Skeletal muscle cell (primary cell): ENCODE measurements at regions not wholly inside any gene's neighbourhood (a gene's known extent, or its start where the extent isn't known, plus 50 kb on each side); places are given as distances from the start of the nearest gene placed in this dataset.

Source experiments
- DNase-seq: peaks from one replicate; pipeline ENCODE4 v3.0.0-alpha.2; 2010; ENCODE audit warnings: low read depth
- H3K4me3 ChIP-seq: 2 replicates; pipeline ENCODE4 v1.5.1; 2011; ENCODE audit warnings: low read depth, mild to moderate bottlenecking, control low read depth, low read length, moderate library complexity

DNA sequence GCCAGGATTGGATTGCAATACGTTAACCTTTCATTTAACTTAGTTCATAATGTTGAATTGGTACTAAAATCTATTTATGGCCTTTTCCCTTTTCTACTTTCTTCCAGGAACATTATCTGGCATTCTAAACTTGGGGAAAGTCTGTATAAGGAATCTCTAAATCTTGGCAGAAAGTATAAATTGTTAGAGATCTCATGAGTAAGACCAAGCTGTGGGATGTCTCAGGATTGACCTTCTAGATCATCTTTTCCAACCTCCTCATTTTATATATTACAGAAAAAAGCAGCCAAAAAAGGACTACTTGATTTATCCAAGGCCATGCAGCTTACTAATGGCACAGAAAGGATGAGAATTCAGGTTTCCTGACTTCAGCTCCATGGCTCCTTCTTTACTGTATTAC, 598.3 kb downstream of the INHBA start:
- peak; percentile 46 for DNase-seq
- no peak overlapping the region for H3K4me3 ChIP-seq

DNA sequence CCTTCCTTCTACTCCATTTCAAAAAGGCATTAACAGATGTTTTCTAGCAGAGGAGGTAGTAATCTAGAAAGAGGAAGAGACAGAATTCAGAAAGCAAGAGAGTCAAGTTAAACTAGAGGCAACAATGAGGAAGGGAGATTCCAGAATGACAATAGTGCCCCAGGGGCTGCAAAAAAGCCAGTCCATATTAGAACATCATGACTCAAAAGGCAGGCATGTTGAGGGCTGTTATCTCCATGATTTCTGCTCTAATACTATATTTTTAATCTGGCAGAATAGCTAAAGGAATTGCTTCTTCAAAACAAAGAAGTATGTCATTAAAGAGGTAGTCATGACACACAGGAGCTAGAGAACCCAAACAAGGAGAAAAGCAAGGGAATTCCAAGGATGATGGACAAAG, 599.6 kb downstream of the INHBA start:
- no peak overlapping the region for H3K4me3 ChIP-seq
- DNase-seq: no peak

DNA sequence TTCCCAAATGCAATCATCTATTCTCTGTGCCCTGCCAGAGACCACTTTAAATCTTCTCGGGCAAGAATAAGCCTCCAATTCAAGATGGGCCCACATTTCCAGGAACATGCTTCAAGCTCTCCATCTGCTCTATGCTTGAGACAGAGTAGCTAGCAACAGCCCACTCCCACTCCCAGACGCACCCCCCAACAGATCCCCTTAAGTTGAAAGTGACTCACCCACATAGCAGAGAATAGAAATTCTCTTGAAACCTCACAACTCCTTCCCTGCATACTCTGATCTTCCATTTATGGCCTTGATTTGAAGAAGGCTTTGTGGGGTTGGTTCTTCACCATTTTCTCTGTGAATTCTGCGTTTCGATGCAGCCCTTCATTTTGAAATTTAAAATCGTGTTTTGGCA, 604.0 kb downstream of the INHBA start:
- no peak overlapping the region for H3K4me3 ChIP-seq
- DNase-seq: no peak

DNA sequence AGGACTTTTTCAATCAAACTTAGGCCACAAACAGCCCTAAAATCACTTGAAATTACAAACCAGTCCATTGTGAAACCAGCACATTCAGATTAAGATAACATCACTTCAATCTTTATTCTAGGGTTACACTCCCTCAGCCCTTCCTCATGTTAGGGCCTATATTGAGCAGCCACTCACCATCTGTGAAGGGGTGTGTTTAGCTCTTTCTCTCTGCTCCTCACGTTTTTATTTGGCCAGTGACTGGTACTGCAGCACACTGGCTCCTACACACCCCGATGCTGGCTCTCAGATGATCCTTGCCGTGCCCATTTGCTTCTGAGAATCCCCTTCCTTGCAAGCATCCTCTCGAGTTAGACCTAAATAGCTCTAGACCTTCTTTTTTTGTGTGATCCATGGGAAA, 604.5 kb downstream of the INHBA start:
- H3K4me3 ChIP-seq: no peak overlapping the region
- no peak for DNase-seq

DNA sequence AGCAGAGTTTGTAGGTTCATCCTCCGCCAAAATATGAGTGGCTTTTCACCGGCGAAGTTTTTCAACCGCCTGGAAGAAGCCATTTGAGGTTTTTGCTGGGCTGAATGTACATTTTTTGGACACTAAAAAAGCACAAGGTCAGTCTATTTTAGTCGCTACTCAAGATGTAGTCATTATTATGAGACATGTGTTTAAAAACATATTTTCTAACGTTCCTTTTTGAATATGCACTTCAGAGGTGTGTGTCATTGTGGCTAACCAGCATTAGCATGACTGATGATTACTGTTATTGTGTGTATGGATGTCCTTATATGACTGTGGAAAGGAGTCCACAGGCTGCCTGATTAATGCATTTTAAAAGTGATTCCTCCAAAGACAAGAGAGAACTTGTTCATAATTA, 605.4 kb downstream of the INHBA start:
- H3K4me3 ChIP-seq: no peak overlapping the region
- DNase-seq: peak; percentile 55

DNA sequence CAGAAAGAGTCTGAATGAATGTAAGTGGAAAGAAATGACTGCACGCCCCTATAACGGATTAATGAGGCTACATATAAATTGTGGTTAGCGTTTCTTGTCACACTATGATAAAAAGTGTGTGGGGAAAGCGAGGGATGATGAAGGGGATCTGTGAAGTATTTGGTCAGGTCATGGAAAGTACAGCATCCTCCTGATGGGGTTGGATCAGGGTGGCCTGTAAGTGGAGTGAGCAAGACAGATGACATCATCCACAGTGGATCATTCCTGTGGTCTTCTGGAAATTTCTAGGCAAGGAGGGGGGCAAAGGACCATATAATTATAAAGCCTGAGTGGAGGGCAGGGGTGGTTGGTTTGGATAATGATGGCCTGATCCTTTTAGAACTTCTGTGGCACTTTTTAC, 606.0 kb downstream of the INHBA start:
- no peak overlapping the region for H3K4me3 ChIP-seq
- peak; percentile 67 for DNase-seq

DNA sequence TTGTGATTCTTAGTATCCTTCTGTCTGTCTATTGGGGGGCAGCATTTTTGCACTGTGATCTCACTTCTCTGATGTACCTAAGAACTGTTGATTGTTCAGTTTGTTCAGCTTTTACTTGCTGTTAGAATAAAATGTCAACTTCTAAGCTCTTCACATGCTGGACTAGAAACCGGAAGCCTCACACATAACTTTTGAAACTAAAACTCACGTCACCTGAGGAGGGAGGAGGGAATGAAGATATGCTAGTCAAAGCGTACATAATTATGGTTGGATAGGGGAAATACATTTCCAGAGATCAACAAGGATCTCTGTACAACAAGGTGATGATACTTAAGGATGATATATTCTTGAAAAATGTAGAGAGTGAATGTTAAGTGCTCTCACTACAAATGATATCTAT, 609.7 kb downstream of the INHBA start:
- no peak overlapping the region for H3K4me3 ChIP-seq
- no peak for DNase-seq

DNA sequence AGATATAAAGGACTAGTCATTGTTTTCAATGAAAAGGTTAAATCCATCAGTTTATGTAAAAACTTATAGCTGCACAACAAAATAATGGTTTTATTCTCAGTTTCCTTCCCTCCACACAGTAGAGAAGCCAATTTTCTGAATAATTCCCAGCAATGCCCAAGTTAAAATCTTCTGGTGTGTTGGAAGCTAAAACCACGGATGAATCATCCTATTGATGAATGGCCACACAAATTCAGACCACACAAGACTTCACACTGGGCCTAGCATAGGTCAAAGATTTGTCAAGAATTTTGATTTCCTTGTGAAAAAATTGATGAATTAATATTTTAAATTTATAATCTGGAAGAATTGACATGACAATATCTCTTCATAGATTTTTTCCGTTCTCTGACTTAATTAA, 617.6 kb downstream of the INHBA start:
- no peak overlapping the region for H3K4me3 ChIP-seq
- DNase-seq: no peak

DNA sequence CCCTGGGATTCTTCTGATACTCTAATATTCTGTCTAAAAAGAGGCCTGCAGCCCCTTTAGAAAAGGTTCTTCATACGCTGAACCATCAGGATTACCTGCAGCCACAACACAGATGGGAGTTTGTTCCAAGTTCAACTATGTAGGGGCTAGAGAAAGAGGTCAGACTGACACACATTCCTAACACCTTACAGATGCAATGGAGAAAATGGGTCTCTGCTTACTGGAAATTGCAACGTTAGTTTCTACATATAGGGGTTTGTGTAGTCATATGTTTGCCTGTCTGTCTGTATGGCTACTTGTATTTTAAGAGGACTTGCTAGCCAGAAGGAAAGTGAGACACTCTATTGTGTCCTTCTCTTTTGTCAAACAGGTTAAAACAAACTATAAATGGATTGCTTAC, 618.5 kb downstream of the INHBA start:
- H3K4me3 ChIP-seq: no peak overlapping the region
- no peak for DNase-seq

DNA sequence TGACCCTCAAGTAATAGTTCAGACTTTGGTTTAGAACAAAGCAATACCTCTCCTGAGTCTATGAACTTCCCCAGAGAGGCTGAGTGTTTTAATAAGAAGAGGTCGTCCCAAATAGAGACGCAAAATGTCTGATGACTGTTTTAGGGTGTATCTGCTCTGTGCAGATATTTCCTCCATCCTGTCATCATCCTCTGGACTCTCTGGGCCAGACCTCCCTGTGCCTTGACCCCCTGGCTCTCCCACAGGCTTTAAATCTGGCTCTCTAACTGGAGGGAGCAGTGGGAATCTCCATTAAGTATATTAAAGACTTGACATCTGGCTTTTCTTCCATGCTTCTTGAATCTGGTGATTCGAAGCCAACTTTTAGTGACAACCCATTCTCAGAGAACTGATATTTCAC, 633.3 kb downstream of the INHBA start:
- no peak for DNase-seq
- no peak overlapping the region for H3K4me3 ChIP-seq

DNA sequence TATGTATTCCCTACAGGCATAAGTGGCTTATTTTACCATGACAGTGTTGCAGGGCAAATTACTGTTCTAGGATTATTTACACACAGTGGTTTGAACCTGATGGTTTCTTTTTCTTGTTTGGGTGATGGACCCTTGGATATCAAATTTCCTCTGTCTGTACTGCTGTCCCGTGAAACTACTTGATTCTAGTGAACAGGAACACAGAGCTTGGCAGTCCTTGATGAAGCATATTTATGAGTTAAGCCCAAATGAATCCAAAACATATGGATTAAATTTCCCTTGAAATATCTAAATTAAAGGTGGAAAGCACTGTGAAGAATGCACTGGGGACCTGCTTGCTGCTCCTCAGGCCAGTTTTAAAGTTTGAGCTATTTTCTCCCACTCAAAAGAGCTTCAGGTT, 635.3 kb downstream of the INHBA start:
- no peak overlapping the region for H3K4me3 ChIP-seq
- DNase-seq: no peak

DNA sequence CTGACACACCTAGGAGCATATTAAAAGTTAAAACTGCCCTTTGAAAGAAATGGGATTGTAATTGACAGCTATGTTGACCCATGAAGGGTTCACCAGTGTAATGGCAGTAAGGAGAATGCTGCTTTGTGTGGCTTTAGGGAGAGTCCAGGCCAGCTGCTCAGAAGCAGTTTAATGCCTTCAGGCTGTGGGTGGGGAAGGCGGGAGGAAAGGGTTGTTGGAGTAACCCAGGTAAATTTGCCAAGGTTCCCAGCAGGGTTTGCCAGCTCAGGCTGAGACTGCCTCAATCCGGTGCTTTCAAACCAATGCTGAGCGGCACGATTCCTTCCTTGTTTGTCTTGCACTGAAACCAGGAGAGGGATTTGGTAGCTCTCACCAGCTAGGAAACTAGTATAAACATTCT, 637.2 kb downstream of the INHBA start:
- H3K4me3 ChIP-seq: no peak overlapping the region
- DNase-seq: no peak

DNA sequence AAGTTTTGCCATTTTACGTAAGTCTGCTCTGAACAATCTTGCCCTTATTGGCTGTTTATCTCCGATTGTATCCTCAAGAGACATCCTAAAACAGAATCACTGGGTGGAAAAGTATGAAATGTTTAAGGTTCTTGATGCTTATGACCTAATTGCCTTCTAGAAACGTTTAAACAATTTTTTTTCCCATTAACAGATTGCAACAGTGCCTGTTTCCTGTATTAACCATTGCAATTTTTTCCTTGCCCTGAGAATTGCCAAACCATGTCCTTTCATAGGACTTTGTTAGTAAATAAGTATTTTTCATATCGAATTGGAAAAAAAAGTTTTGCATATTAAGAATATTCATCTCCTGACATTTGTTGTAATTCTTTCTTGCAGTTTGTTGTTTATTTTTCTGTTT, 639.8 kb downstream of the INHBA start:
- H3K4me3 ChIP-seq: no peak overlapping the region
- no peak for DNase-seq

DNA sequence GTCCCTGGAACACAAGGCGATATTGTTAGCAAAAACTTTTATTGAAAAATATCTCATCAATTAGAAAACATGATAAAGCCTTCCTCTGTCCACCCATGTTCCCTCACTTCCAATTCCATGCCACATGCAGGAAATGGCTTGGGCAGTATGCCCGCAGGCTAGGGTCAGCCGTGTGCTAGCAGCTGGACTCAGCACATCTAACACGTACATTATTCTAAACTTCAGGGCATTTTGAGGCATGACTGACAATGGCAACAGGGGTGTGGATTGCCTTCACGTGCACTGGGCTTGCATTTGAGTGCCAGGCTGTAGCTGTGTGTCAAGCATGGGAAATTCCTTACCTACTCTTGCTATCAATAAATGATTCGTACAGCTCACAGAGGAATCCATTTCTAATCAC, 642.1 kb downstream of the INHBA start:
- no peak for DNase-seq
- H3K4me3 ChIP-seq: no peak overlapping the region

DNA sequence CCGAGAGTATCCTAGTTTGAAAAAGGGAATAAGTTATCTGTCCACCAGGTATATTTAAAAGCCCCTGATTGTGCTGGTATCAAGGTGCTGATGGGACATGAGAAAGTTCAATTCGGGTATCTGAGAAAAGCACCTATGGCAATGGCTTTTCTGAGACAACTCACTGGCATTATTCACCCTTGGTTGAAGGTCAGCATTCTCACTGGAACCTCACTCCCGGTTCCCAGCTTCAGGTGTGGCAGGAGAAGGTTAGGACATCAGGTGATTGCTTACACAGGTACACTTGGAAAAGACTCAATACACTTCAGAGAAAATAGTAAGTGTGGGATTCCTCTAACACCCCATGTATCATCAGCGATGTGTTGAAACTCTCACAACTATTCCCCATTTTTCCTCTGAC, 643.1 kb downstream of the INHBA start:
- DNase-seq: no peak
- H3K4me3 ChIP-seq: no peak overlapping the region

DNA sequence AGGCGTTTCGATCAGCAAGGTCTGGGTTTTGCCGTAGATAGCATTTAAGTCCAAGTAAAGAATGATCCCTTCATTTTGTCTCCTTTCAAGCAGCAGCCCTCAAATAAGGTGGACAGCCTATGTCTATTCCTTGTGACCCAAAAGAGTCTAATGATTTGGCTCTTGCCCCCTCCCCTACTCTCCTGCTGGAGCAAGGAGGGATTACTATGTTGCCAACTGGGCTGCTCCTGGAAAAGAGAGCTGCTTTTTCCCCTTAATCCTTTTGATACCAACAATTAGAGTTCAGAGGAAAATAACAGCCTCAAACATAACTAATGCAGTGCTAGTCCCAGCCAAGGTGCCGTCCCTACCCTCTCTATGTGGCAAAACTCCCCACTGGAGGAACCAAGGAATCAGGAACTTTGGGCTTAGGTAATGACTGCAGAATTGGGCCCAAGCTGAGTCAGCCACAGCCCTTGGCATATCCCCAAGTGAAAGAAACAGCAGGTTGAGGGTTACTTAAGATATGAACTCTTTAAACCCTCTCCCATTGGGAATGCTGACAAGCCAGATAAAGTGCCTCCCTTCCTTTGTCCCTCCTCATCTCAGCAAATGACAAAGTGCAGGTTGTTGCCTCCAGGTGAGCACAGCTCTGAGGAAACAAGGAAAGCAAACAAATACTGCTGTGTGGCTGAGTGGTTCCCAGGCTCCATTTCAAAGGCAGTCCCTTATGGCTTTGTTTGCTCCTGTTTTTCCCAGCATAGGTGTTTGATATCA, 643.7 kb downstream of the INHBA start:
- no peak overlapping the region for H3K4me3 ChIP-seq
- DNase-seq: no peak

DNA sequence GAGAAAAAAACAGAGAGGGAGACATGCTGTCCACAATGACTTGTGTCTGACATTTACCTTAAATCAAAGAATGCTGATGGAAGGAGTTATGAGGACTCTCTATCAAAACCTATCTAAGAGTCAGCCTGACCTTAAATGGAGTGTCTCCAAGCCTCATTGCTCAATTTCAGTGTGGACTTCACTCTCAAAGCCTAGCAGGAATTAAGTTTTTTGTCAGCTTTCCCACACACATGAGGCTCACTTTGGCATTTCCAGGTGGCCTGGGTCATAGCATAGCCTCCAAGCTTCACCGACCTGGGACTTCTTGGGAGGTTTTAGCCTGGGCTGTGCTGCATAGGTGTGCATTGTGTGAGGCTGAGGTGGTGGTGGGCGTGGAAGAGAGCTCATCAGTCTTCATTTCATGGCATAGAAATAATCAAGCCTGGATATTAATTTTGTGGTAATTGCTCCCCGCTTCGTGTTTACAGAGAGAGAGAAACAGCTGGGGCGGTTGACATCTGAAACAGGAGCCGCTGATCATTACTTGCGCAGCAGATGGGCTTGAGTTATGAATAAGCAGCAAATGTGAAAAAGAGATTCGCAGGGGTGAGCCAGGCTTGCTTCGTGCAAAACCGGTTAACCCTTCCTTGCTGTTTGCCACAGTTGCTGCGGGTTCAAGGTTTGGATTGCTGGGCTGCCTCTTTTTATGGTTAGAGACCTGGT, 647.8 kb downstream of the INHBA start:
- no peak for DNase-seq
- H3K4me3 ChIP-seq: no peak overlapping the region

DNA sequence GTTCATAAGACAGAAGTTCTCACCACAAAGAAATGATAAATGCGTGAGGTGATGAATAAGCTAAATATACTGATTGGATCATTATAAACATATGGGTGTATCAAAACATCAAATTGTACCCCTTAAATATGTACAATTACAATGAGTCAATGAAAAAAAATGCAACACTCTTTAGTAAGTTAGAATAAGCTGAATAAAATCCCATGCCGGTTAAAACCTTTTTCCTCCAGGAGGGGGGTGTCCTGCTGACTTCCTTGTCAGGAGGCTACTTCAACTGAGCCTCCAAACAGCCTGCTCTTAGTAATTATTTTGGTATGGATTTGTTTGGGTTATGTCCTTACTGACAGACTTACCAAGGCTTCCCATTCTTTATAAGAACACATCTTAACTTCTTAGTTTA, 649.1 kb downstream of the INHBA start:
- no peak for DNase-seq
- no peak overlapping the region for H3K4me3 ChIP-seq

DNA sequence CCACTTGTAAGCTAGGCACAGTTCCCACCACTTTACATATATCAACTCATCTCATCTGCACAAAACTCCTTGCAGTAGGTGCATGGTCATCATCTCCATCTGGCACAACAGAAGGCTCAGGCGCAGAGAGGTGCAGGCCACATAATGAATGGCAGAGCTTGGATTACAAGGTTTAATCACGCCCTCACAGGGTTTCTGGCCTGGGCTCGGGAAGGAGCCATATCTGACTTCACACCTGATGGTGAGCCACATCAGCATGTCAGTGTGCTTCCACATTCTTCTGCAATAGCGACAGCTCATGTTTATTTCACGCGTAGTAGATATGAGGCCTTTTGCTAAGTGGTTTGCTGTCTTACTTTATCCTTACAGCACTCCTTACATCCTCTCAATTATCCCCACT, 650.2 kb downstream of the INHBA start:
- no peak overlapping the region for H3K4me3 ChIP-seq
- DNase-seq: no peak

DNA sequence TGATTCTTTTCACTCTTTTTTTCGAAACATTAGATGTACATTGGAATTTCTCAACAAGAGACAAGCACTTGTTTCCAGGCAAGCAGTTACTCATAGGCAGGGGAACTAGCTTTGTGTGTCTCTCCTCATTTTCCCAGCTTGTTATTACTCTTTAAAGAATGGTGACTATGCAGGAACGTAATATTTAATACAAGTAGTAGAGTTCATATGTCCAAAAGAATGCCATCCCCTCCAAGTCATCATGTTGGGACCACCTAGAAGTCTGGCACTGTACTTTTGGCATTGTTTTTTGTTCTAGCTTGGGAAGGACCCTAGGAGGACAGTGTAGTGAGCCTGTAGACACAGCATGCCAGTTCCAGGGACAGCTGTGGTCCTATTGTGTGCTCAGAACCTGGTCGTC, 650.7 kb downstream of the INHBA start:
- DNase-seq: no peak
- H3K4me3 ChIP-seq: no peak overlapping the region

DNA sequence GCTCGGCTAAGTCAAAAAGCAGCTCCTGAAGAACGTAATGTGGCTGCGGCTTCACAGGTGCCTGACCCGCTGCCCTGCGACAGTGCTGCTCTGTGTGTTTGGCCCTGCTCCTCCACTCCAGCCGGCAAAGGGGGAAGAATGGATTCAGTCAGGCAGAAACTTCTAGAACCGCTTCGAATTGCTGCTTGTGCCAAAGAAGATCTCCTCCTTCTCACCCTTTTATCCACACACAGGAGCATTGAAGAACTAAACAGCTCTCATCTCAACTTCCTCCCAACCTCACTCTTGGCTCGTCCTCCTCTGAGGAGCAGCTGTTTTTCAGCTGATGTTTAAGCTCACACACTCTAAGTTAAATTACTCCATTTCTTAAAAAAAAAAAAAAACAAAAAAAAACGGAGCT, 651.4 kb downstream of the INHBA start:
- DNase-seq: no peak
- no peak overlapping the region for H3K4me3 ChIP-seq
